ENCODE measurements at regions not wholly inside any gene's neighbourhood (a gene's known extent, or its start where the extent isn't known, plus 50 kb on each side); places are given as distances from the start of the nearest gene placed in this dataset.

DNA sequence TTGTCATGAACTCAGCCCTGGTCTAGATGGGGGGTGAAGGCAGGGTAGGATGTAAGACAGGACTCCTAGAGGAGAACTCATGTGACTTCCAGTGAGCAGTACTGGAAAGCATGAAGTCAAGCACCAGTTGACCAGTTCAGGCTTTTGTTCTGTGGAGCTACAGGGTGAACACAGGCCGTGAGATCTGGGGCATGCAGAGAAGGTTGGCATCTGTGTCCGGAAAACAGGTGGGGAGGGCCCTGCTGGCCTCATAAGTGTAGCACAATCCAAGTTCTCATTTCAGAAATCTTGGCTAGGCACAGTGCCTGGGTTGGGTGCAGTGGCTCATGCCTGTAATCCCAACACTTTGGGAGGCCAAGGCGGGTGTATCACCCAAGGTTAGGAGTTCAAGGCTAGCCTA is 50.9 kb upstream of the SPATS2L start:
- DNase-seq (ENCODE audit: low spot score) = no peak

Data from AG20443 (cell line).